ENCODE measurements at regions not wholly inside any gene's neighbourhood (a gene's known extent, or its start where the extent isn't known, plus 50 kb on each side); places are given as distances from the start of the nearest gene placed in this dataset.

DNA sequence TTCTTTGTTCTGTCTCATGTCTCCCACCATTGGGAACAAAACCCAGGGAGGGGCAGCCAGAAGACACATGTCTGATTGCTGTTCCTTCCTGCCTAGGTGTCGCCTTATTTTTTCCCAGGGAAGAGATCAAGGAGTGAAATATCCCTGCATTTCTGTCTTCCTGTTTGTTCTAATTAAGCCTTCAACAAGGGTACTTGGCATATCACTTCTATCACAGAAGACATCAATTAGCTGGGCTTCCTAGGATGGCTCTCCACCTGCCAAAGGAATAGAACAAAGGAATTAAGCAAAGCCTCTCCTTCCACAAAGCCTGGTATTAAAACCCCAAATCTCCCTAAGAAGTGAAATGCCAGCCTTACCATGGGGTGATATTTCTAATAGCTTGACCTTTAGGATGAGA, 299.5 kb upstream of the CD180 start:
- Histone ChIP-seq H3K27ac (ENCODE audit: low read depth in 1 of 2, low read length in 2 of 2) (no peak overlapping the region), H3K27me3 (ENCODE audit: control insufficient read depth in 1 of 2, insufficient read depth in 2 of 2, low read length in 2 of 2) (no peaks in the 10 kb centered on the region), H3K4me1 (ENCODE audit: insufficient read depth, low read length) (no peaks in the 10 kb centered on the region), H3K9me3 (ENCODE audit: control insufficient read depth in 1 of 2, insufficient read depth in 1 of 2, low read length in 2 of 2) (no peaks in the 10 kb centered on the region), H3K36me3 (ENCODE audit: insufficient read depth, low read length) (no peaks in the 10 kb centered on the region), H3K4me3 (ENCODE audit: low read length) (no peak overlapping the region)
- no peaks in the 10 kb centered on the region for H3K36me3 Mint-ChIP-seq (ENCODE audit: low read depth)
- intact Hi-C loops (cut with DNase I, micrococcal nuclease): loop anchor here in 1 of 2 experiments (10.0 kb wide), 1 partner anchor 191 kb away; no protein-coding TSS in a partner anchor
- H3K9me3 Mint-ChIP-seq: peaks cover 2% of the 10 kb centered on the region
- no peaks in the 10 kb centered on the region for H3K27me3 Mint-ChIP-seq
- TF ChIP-seq, protein P1, sequence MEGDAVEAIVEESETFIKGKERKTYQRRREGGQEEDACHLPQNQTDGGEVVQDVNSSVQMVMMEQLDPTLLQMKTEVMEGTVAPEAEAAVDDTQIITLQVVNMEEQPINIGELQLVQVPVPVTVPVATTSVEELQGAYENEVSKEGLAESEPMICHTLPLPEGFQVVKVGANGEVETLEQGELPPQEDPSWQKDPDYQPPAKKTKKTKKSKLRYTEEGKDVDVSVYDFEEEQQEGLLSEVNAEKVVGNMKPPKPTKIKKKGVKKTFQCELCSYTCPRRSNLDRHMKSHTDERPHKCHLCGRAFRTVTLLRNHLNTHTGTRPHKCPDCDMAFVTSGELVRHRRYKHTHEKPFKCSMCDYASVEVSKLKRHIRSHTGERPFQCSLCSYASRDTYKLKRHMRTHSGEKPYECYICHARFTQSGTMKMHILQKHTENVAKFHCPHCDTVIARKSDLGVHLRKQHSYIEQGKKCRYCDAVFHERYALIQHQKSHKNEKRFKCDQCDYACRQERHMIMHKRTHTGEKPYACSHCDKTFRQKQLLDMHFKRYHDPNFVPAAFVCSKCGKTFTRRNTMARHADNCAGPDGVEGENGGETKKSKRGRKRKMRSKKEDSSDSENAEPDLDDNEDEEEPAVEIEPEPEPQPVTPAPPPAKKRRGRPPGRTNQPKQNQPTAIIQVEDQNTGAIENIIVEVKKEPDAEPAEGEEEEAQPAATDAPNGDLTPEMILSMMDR (IDR thresholded peaks at IDR 0.05): no peak
- ATAC-seq (ENCODE audit: poor library complexity): no peak
- H3K4me3 Mint-ChIP-seq: no peak overlapping the region
- CTCF ChIA-PET: no interaction called here
- POLR2A ChIA-PET: interaction anchor here (1.9 kb wide), 1 partner anchor 19 kb away, joined by 4 read pairs; no protein-coding TSS in a partner anchor
- no peaks in the 10 kb centered on the region for H3K4me1 Mint-ChIP-seq (ENCODE audit: low read depth)
- no peak overlapping the region for H3K27ac Mint-ChIP-seq
- no peak for DNase-seq

DNA sequence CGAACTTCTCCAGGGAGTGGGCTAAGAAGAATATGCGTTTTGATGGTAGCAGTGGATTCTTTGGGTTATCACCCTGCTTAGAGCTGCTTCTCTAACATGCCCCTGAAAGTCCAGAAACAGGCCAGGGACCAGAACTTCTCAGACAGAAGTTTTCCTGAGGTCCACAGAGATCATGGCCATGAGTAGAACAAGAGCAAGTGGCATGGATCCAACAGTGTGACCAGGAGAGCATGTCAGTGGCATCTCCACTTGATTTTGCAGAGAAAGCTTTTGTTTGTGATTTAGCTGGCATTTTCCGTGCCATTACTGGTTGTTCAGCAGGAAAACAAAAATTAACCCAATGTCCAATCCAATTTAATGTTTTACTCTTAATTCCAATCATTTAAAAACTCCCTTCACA, 298.5 kb upstream of the CD180 start:
- no peaks in the 10 kb centered on the region for H3K27me3 Mint-ChIP-seq
- ATAC-seq (ENCODE audit: poor library complexity) (no peak), DNase-seq (no peak)
- TF ChIP-seq, protein P1 (IDR thresholded peaks at IDR 0.05): no peak
- H3K4me3 Mint-ChIP-seq: no peak overlapping the region
- intact Hi-C loops (cut with DNase I, micrococcal nuclease): loop anchor here in 1 of 2 experiments (10.0 kb wide), 1 partner anchor 190 kb away; no protein-coding TSS in a partner anchor
- Histone ChIP-seq H3K4me1 (ENCODE audit: insufficient read depth, low read length) (no peaks in the 10 kb centered on the region), H3K27ac (ENCODE audit: low read depth in 1 of 2, low read length in 2 of 2) (no peak overlapping the region), H3K9me3 (ENCODE audit: control insufficient read depth in 1 of 2, insufficient read depth in 1 of 2, low read length in 2 of 2) (no peaks in the 10 kb centered on the region), H3K27me3 (ENCODE audit: control insufficient read depth in 1 of 2, insufficient read depth in 2 of 2, low read length in 2 of 2) (no peaks in the 10 kb centered on the region), H3K36me3 (ENCODE audit: insufficient read depth, low read length) (no peaks in the 10 kb centered on the region), H3K4me3 (ENCODE audit: low read length) (no peak overlapping the region)
- ChIA-PET CTCF (no interaction called here), POLR2A (interaction anchor here (1.9 kb wide), 1 partner anchor 20 kb away, joined by 4 read pairs; no protein-coding TSS in a partner anchor)
- H3K9me3 Mint-ChIP-seq: peaks cover 2% of the 10 kb centered on the region
- H3K36me3 Mint-ChIP-seq (ENCODE audit: low read depth): no peaks in the 10 kb centered on the region
- H3K4me1 Mint-ChIP-seq (ENCODE audit: low read depth): no peaks in the 10 kb centered on the region
- no peak overlapping the region for H3K27ac Mint-ChIP-seq

DNA sequence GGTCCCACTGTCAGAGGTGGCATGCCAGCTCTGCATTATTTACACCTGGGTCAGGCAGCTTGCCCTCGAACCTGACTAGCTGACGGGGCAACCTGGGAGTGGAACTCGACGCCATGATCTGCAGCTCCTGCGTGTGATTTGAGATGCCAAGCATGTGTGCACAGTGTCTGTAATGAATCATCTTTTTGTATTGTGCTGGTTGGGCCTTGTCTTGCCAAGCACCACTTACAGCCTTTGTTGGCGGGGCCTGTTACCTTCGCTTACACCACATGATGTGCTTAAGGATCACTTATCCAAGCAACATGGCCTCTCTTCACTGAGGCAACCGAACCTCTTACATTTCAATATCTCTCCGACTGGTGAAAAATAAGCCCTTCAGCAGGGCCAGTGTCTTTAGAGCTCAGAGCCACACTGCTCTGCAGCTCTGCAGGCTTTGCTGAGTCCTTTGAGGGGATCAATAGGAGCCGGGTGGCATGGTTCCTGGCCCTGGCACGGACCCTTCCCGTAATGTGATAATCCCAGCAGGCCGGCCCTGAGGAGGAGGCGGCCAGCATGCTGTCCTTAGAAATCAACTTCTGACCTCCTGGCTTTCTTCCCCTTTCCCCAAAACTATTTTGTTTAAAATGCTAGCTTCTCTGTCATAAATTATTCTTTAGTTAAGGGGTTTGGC, 297.7 kb upstream of the CD180 start:
- H3K36me3 ChIP-seq (ENCODE audit: insufficient read depth, low read length): no peaks in the 10 kb centered on the region
- intact Hi-C loops (cut with DNase I, micrococcal nuclease): loop anchor here (5.0 to 10.0 kb wide), 2 partner anchors 190 to 758 kb away; no protein-coding TSS in a partner anchor
- H3K4me1 ChIP-seq (ENCODE audit: insufficient read depth, low read length): no peaks in the 10 kb centered on the region
- ChIA-PET POLR2A (interaction anchor here (1.9 kb wide), 1 partner anchor 21 kb away, joined by 4 read pairs; no protein-coding TSS in a partner anchor), CTCF (interaction anchor here (0.6 kb wide), 1 partner anchor 657 kb away, joined by 3 read pairs; no protein-coding TSS in a partner anchor)
- Mint-ChIP-seq H3K27ac (no peak overlapping the region), H3K4me1 (ENCODE audit: low read depth) (no peaks in the 10 kb centered on the region), H3K9me3 (no peaks in the 10 kb centered on the region), H3K4me3 (no peak overlapping the region), H3K36me3 (ENCODE audit: low read depth) (no peaks in the 10 kb centered on the region), H3K27me3 (no peaks in the 10 kb centered on the region)
- no peak overlapping the region for H3K4me3 ChIP-seq (ENCODE audit: low read length)
- DNase-seq (no peak), ATAC-seq (ENCODE audit: poor library complexity) (no peak)
- H3K27ac ChIP-seq (ENCODE audit: low read depth in 1 of 2, low read length in 2 of 2): no peak overlapping the region
- no peaks in the 10 kb centered on the region for H3K9me3 ChIP-seq (ENCODE audit: control insufficient read depth in 1 of 2, insufficient read depth in 1 of 2, low read length in 2 of 2)
- H3K27me3 ChIP-seq (ENCODE audit: control insufficient read depth in 1 of 2, insufficient read depth in 2 of 2, low read length in 2 of 2): no peaks in the 10 kb centered on the region
- TF ChIP-seq, protein P1 (IDR thresholded peaks at IDR 0.05): no peak

Measured in CD4-positive, alpha-beta T cell (primary cell).